HCT116 (cell line): ENCODE measurements at regions not wholly inside any gene's neighbourhood (a gene's known extent, or its start where the extent isn't known, plus 50 kb on each side); places are given as distances from the start of the nearest gene placed in this dataset.

Experiments
- ATAC-seq: fragments of 200-7000 bp; cut with Tn5 transposase; 2 replicates; pipeline ENCODE4 v1.9.1; 2020; ENCODE audit warnings: mild to moderate bottlenecking, moderate library complexity
- BruUV-seq: library from RNA; stranded (reverse); fragments of 400-500 nt; replicated peaks from 2 replicates; lab custom pipeline; 2021; lab: Mats Ljungman, UMichigan
- CTCF ChIA-PET: fragments of 300-600 bp; sonication (Branson Sonifier 250); formaldehyde crosslinking; loops from one replicate; lab custom pipeline; 2021; ENCODE audit warnings: antibody characterized with exemption; lab: Charles Lee
- POLR2A ChIA-PET: fragments of 300-600, 350-600 bp; sonication (Branson Sonifier 250); formaldehyde crosslinking; loops from one replicate; lab custom pipeline; 2021; ENCODE audit warnings: antibody characterized with exemption; lab: Charles Lee
- RAD21 ChIA-PET, 2 experiments: fragments of 300-600 bp; sonication (Branson Sonifier 250); formaldehyde crosslinking; loops; one replicate each; lab custom pipeline; 2023; ENCODE audit warnings: low total read pairs in 2 of 2; ENCODE audit not compliant: uncharacterized antibody in 2 of 2, unreplicated experiment in 2 of 2, low non-redundant PET in 1 of 2; lab: Charles Lee
- DNase-seq: peaks from one replicate; pipeline ENCODE4 v3.0.0-alpha.2; 2010; ENCODE audit warnings: low read depth, low spot score
- H2AFZ ChIP-seq: fragments of 200-600 bp; shearing (Covaris generic), sonication (generic); 2 replicates; pipeline ENCODE4 v1.6.1; 2017; ENCODE audit warnings: low read depth, mixed run types, mixed read lengths, antibody characterized with exemption, low read length; ENCODE audit not compliant: poor library complexity, severe bottlenecking
- H3K27ac ChIP-seq: 2 replicates; pipeline ENCODE4 v1.5.1; 2012; ENCODE audit warnings: low read depth, low read length
- H3K27me3 ChIP-seq: fragments of 200-600 bp; sonication (generic); 2 replicates; pipeline ENCODE4 v1.6.1; 2016; ENCODE audit warnings: mixed run types, low read length, mixed read lengths; ENCODE audit not compliant: insufficient read depth
- H3K36me3 ChIP-seq, 2 experiments: fragments of 200-500 bp in 1 of 2; fragments of 200-600 bp in 1 of 2; sonication (Bioruptor generic) in 1 of 2; sonication (generic) in 1 of 2; 2 replicates each; pipeline versions ENCODE4 v1.5.1 to v1.6.1; 2014 to 2016; ENCODE audit warnings: low read length in 2 of 2, inconsistent platforms in 1 of 2, mixed read lengths in 1 of 2, mixed run types in 1 of 2; ENCODE audit not compliant: insufficient read depth in 2 of 2, control insufficient read depth in 1 of 2
- H3K4me1 ChIP-seq, 2 experiments: fragments of 200-600 bp in 1 of 2; sonication (generic) in 1 of 2; 2 replicates each; pipeline versions ENCODE4 v1.5.1 to v1.6.1; 2012 to 2017; ENCODE audit warnings: low read length in 2 of 2, inconsistent platforms in 1 of 2, mild to moderate bottlenecking in 1 of 2, mixed read lengths in 1 of 2, mixed run types in 1 of 2, moderate library complexity in 1 of 2; ENCODE audit not compliant: insufficient read depth in 2 of 2, control insufficient read depth in 1 of 2
- H3K4me2 ChIP-seq: fragments of 200-600 bp; sonication (generic); 2 replicates; pipeline ENCODE4 v1.6.1; 2017; ENCODE audit warnings: mixed run types, low read length, mixed read lengths
- H3K4me3 ChIP-seq, 2 experiments: fragments of 200-600 bp in 1 of 2; sonication (generic) in 1 of 2; replicated peaks in 1 of 2; 2 replicates each; pipeline ENCODE4 v1.5.1; 2011 to 2016; ENCODE audit warnings: low read length in 2 of 2, control low read depth in 1 of 2, low read depth in 1 of 2, mild to moderate bottlenecking in 1 of 2, mixed read lengths in 1 of 2, mixed run types in 1 of 2
- H3K79me2 ChIP-seq: fragments of 200-600 bp; sonication (generic); 2 replicates; pipeline ENCODE4 v1.6.1; 2017; ENCODE audit warnings: mild to moderate bottlenecking, mixed run types, low read length, moderate library complexity, mixed read lengths; ENCODE audit not compliant: insufficient read depth
- H3K9ac ChIP-seq: fragments of 200-600 bp; sonication (generic); 2 replicates; pipeline ENCODE4 v1.6.1; 2016; ENCODE audit warnings: low read length, mixed read lengths
- H3K9me2 ChIP-seq: fragments of 200-600 bp; sonication (generic), shearing (Covaris generic); 2 replicates; pipeline ENCODE4 v1.6.1; 2017; ENCODE audit warnings: mixed run types, mild to moderate bottlenecking, moderate library complexity; ENCODE audit not compliant: insufficient read depth
- H3K9me3 ChIP-seq, 2 experiments: fragments of 200-500 bp in 1 of 2; fragments of 200-600 bp in 1 of 2; sonication (Bioruptor generic) in 1 of 2; sonication (generic) in 1 of 2; 2 replicates each; pipeline ENCODE4 v1.6.1; 2014 to 2017; ENCODE audit warnings: low read length in 2 of 2, mixed read lengths in 2 of 2, inconsistent platforms in 1 of 2, low read depth in 1 of 2, mild to moderate bottlenecking in 1 of 2, mixed run types in 1 of 2, moderate library complexity in 1 of 2; ENCODE audit not compliant: control insufficient read depth in 1 of 2, insufficient read depth in 1 of 2
- H4K20me1 ChIP-seq: fragments of 200-600 bp; sonication (generic), shearing (Covaris generic); 2 replicates; pipeline ENCODE4 v1.6.1; 2017; ENCODE audit warnings: mixed run types, mild to moderate bottlenecking, moderate library complexity; ENCODE audit not compliant: insufficient read depth
- CEBPB ChIP-seq: IDR thresholded peaks from 2 replicates; pipeline ENCODE4 v1.6.1; 2012; ENCODE audit warnings: low read depth
- EZH2phosphoT487 ChIP-seq: fragments of 200-600 bp; IDR thresholded peaks from 2 replicates; pipeline ENCODE4 v1.6.1; 2018; ENCODE audit warnings: antibody characterized with exemption, borderline replicate concordance
- POLR2A ChIP-seq: IDR thresholded peaks from 2 replicates; pipeline ENCODE4 v1.7.0; 2011; ENCODE audit warnings: borderline replicate concordance; ENCODE audit not compliant: insufficient read depth, insufficient read length; ENCODE audit errors: extremely low read depth
- REST ChIP-seq: IDR thresholded peaks from 2 replicates; pipeline ENCODE4 v1.6.1; 2012; ENCODE audit warnings: low read depth
- SRF ChIP-seq: IDR thresholded peaks from 2 replicates; pipeline ENCODE4 v1.6.1; 2012; ENCODE audit warnings: low read depth
- TCF7L2 ChIP-seq: IDR thresholded peaks from 2 replicates; pipeline ENCODE4 v1.7.0; 2011; ENCODE audit warnings: borderline replicate concordance, inconsistent platforms; ENCODE audit not compliant: insufficient read depth, insufficient read length; ENCODE audit errors: extremely low read depth
- ZBTB33 ChIP-seq: IDR thresholded peaks from 2 replicates; pipeline ENCODE4 v1.6.1; 2011; ENCODE audit warnings: mild to moderate bottlenecking, low read length, moderate library complexity; ENCODE audit not compliant: insufficient replicate concordance; ENCODE audit errors: extremely low read depth
- ZNF274 ChIP-seq: fragments of 200-500 bp; sonication (Bioruptor generic); IDR thresholded peaks from 2 replicates; pipeline ENCODE4 v1.6.1; 2014; ENCODE audit warnings: mild to moderate bottlenecking, low read depth, low read length, inconsistent platforms
- intact Hi-C: fragments of 100-400 bp; cut with micrococcal nuclease; formaldehyde crosslinking; loops from 2 replicates; pipeline ENCODE4 v1.10.0; 2022

GRCh38 chr2:82289446-82289845 is 1984.9 kb upstream of the LRRTM1 start:
- no peaks in the 10 kb centered on the region for H3K79me2 ChIP-seq
- ATAC-seq (no peak), DNase-seq (no peak)
- peaks cover 7% of the 10 kb centered on the region; the same call in 1 of the 2 replicates for H3K9me2 ChIP-seq
- H3K9me3 ChIP-seq = no peaks in the 10 kb centered on the region
- POLR2A ChIA-PET = no interaction called here
- H3K27me3 ChIP-seq = no peaks in the 10 kb centered on the region
- CTCF ChIA-PET = no interaction called here
- H3K4me3 ChIP-seq = no peak overlapping the region
- no peaks in the 10 kb centered on the region for H3K4me1 ChIP-seq
- H4K20me1 ChIP-seq = no peaks in the 10 kb centered on the region
- TF ChIP-seq POLR2A (no peak), ZNF274 (no peak), CEBPB (no peak), EZH2phosphoT487 (no peak), REST (no peak), TCF7L2 (no peak), SRF (no peak)
- no peak overlapping the region for H3K9ac ChIP-seq
- intact Hi-C loops = no loop called here
- H3K36me3 ChIP-seq = no peaks in the 10 kb centered on the region
- BruUV-seq = no TSS peak
- no peak overlapping the region for H2AFZ ChIP-seq
- H3K27ac ChIP-seq = no peak overlapping the region
- RAD21 ChIA-PET = no interaction called here
- no peak overlapping the region for H3K4me2 ChIP-seq

DNA sequence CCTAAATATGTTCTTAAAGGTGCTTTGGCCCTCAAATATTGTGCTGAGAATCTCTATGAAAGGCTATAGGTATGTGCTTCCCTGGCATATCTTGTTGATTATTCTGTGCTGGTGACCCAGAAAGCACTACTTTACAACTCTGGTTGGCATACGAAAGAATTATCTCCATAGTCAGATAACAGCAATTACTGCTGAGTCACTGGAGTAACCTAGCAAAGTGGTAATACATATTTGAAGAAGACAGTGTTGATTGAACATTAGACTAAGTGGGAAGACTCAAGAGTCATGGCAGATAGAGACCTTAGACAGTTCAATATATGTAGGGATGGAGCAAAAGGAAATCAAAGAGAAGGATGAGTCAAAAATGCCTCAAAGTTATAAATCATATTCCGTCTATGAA is 1978.5 kb upstream of the LRRTM1 start:
- RAD21 ChIA-PET = no interaction called here
- no TSS peak for BruUV-seq
- CTCF ChIA-PET = no interaction called here
- Histone ChIP-seq H3K4me3 (no peak overlapping the region), H3K4me2 (no peak overlapping the region), H3K27me3 (no peaks in the 10 kb centered on the region), H3K27ac (no peak overlapping the region), H3K4me1 (no peaks in the 10 kb centered on the region), H3K9me2 (no peaks in the 10 kb centered on the region), H3K79me2 (no peaks in the 10 kb centered on the region), H3K36me3 (no peaks in the 10 kb centered on the region), H3K9ac (no peak overlapping the region), H4K20me1 (no peaks in the 10 kb centered on the region), H2AFZ (peak overlapping the region; percentile 50), H3K9me3 (no peaks in the 10 kb centered on the region)
- POLR2A ChIA-PET = no interaction called here
- ATAC-seq = no peak
- intact Hi-C loops = no loop called here
- DNase-seq = no peak
- TF ChIP-seq ZBTB33 = no peak
